ENCODE measurements at regions not wholly inside any gene's neighbourhood (a gene's known extent, or its start where the extent isn't known, plus 50 kb on each side); places are given as distances from the start of the nearest gene placed in this dataset.

DNA sequence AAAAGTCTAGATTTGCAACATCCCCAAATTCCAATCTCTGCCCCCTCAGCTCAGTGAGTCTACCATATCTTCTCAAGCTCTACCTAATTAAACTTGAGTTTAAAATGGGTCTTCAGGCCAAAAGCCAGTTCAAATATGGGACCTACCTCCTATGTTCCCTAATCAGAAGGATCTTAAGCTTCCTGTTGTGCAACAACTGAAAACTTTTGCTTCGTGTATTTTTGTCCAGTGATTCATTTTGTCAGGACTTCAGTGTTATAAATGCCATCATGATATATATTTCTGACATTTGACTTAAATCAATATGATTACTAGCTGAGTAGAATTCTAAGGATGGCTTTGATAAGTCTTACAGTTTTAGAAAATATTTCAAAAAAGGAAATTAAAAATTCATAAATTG lies 622.6 kb upstream of the PTCHD4 start:
- H3K4me3 Mint-ChIP-seq: no peak overlapping the region
- H3K4ac ChIP-seq (ENCODE audit: low read depth, low read length): no peak overlapping the region
- H3K27me3 Mint-ChIP-seq (ENCODE audit: low read depth): no peaks in the 10 kb centered on the region
- no peak overlapping the region for H2BK15ac ChIP-seq (ENCODE audit: low read depth, low read length)
- H3K56ac ChIP-seq (ENCODE audit: insufficient read length, low read depth, low read length): no peak overlapping the region
- TF ChIP-seq, protein P1, sequence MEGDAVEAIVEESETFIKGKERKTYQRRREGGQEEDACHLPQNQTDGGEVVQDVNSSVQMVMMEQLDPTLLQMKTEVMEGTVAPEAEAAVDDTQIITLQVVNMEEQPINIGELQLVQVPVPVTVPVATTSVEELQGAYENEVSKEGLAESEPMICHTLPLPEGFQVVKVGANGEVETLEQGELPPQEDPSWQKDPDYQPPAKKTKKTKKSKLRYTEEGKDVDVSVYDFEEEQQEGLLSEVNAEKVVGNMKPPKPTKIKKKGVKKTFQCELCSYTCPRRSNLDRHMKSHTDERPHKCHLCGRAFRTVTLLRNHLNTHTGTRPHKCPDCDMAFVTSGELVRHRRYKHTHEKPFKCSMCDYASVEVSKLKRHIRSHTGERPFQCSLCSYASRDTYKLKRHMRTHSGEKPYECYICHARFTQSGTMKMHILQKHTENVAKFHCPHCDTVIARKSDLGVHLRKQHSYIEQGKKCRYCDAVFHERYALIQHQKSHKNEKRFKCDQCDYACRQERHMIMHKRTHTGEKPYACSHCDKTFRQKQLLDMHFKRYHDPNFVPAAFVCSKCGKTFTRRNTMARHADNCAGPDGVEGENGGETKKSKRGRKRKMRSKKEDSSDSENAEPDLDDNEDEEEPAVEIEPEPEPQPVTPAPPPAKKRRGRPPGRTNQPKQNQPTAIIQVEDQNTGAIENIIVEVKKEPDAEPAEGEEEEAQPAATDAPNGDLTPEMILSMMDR (conservative IDR thresholded peaks at IDR 0.05): no peak
- no peak overlapping the region for H2AFZ ChIP-seq (ENCODE audit: low read length)
- H3K27ac ChIP-seq (ENCODE audit: insufficient read length, low read depth, low read length): no peak overlapping the region
- H3K9me3 ChIP-seq (ENCODE audit: control insufficient read depth, low read depth, low read length): no peaks in the 10 kb centered on the region
- DNase-seq: no peak
- H3K23me2 ChIP-seq (ENCODE audit: insufficient read length, low read depth, low read length, poor library complexity, severe bottlenecking): no peaks in the 10 kb centered on the region
- WGBS (ENCODE audit: extremely low coverage, insufficient read length, low lambda C conversion rate): no CpG with 5 or more reads among the region's 1 CpG
- H3T11ph ChIP-seq (ENCODE audit: low read length): no peak overlapping the region
- no peak overlapping the region for H4K91ac ChIP-seq (ENCODE audit: insufficient read length, low read depth, low read length)
- H3K4me2 ChIP-seq (ENCODE audit: insufficient read depth, insufficient read length, low read length): no peak overlapping the region
- no peaks in the 10 kb centered on the region for H4K20me1 ChIP-seq (ENCODE audit: control insufficient read depth, insufficient read depth, insufficient read length)
- no peaks in the 10 kb centered on the region for H3K79me1 ChIP-seq (ENCODE audit: insufficient read depth, low read depth, low read length, poor library complexity, severe bottlenecking)
- no peak overlapping the region for H3K23ac ChIP-seq (ENCODE audit: insufficient read length, low read depth, low read length)
- H3K27me3 ChIP-seq (ENCODE audit: insufficient read depth, low read length): no peaks in the 10 kb centered on the region
- H2AK5ac ChIP-seq (ENCODE audit: insufficient read length, low read length): no peak overlapping the region
- H3K79me2 ChIP-seq (ENCODE audit: insufficient read depth, low read length): no peaks in the 10 kb centered on the region
- peaks cover 0 to 4% (median 4%) of the 10 kb centered on the region in 3 experiments; a peak in 1 of 7 replicates for H3K36me3 Mint-ChIP-seq (ENCODE audit: insufficient read depth in 1 of 3, low read depth in 3 of 3)
- H2BK120ac ChIP-seq (ENCODE audit: low read depth, low read length, poor library complexity, severe bottlenecking): no peak overlapping the region
- H4K8ac ChIP-seq (replicated peaks; ENCODE audit: insufficient read length, low read depth, low read length): no peak overlapping the region
- no peak overlapping the region for H3K14ac ChIP-seq (ENCODE audit: insufficient read depth, low read length)
- H2BK20ac ChIP-seq (ENCODE audit: low read depth, low read length, poor library complexity, severe bottlenecking): no peak overlapping the region
- no peak overlapping the region for H3K9ac ChIP-seq (ENCODE audit: extremely low read depth, insufficient read length, low read length)
- H3K4me1 ChIP-seq (ENCODE audit: insufficient read depth, low read length): no peaks in the 10 kb centered on the region
- H2BK12ac ChIP-seq (ENCODE audit: insufficient read length, low read depth, low read length): no peak overlapping the region
- no peak overlapping the region for H2BK5ac ChIP-seq (ENCODE audit: insufficient read length, low read length)
- no peak overlapping the region for H3K27ac Mint-ChIP-seq
- peaks cover 3 to 7% of the 10 kb centered on the region in 2 experiments; a peak in 4 of 5 replicates for H3K9me3 Mint-ChIP-seq
- no peak overlapping the region for H4K5ac ChIP-seq (ENCODE audit: insufficient read length, low read depth, low read length)
- peaks cover 7 to 11% of the 10 kb centered on the region in 2 experiments; a peak in 3 of 4 replicates for H3K4me1 Mint-ChIP-seq
- no peak overlapping the region for H3K18ac ChIP-seq (ENCODE audit: insufficient read length, low read depth, low read length)

Measured in H9 (cell line).